Activated B cell treated with CpG ODN at 0.5 μM for 24 hours (primary cell): ENCODE measurements at regions not wholly inside any gene's neighbourhood (a gene's known extent, or its start where the extent isn't known, plus 50 kb on each side); places are given as distances from the start of the nearest gene placed in this dataset.
"Not testable (repeated sequence)": the region's sequence is repeated elsewhere in the genome, so short reads cannot be mapped to it uniquely, and the experiment has no call there.

Experiments used
- ATAC-seq: fragments of 200-7000 bp; cut with Tn5 transposase; one replicate; pipeline ENCODE4 v1.10.0; 2021; ENCODE audit warnings: low read depth, mild to moderate bottlenecking, moderate library complexity
- CTCF ChIA-PET: fragments of 350-600 bp; sonication (Branson Sonifier 250); formaldehyde crosslinking; loops from one replicate; lab custom pipeline; 2021; ENCODE audit warnings: antibody characterized with exemption; lab: Charles Lee
- POLR2A ChIA-PET: fragments of 350-600 bp; sonication (Branson Sonifier 250); formaldehyde crosslinking; loops from one replicate; lab custom pipeline; 2021; ENCODE audit warnings: antibody characterized with exemption; lab: Charles Lee
- DNase-seq: peaks from one replicate; pipeline ENCODE4 v3.0.0; 2022
- H3K27ac Mint-ChIP-seq: one replicate; pipeline ENCODE4 v1.8.0; 2020; ENCODE audit warnings: mixed read lengths
- H3K27me3 Mint-ChIP-seq: one replicate; pipeline ENCODE4 v1.8.0; 2021; ENCODE audit warnings: mixed read lengths
- H3K36me3 Mint-ChIP-seq: one replicate; pipeline ENCODE4 v1.8.0; 2021; ENCODE audit warnings: low read depth, mixed read lengths
- H3K4me1 Mint-ChIP-seq: one replicate; pipeline ENCODE4 v1.8.0; 2021; ENCODE audit warnings: mixed read lengths
- H3K4me3 Mint-ChIP-seq: one replicate; pipeline ENCODE4 v1.8.0; 2020; ENCODE audit warnings: mild to moderate bottlenecking, mixed read lengths
- H3K9me3 Mint-ChIP-seq: one replicate; pipeline ENCODE4 v1.8.0; 2020; ENCODE audit warnings: mixed read lengths
- intact Hi-C: fragments of 100-400 bp; cut with micrococcal nuclease; formaldehyde crosslinking; loops from one replicate; pipeline ENCODE4 v1.15.1; 2024
- TF ChIP-seq, protein P1 (sequence below): fragments of 200-600 bp; IDR thresholded peaks from one replicate; pipeline ENCODE4 v1.8.0; 2022; ENCODE audit warnings: antibody characterized with exemption, mild to moderate bottlenecking

DNA sequence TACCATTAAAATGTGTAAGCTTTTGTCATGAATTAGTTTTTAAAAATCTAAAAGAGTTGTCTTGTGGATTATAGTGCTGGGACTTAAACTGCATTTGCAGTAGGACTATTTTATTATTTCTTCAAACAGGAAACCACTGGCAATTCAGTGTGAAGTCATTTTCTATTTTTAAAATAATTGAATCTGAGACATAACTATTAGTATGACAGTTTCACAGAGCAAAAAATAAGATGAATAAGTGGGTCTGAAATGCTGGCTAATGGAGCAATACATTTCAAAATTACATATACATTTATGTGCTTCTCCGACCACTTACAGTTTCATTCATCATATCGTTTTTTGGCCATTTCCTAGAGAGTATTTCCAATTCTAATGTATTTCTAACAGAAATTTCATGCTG lies 75.3 kb upstream of the RAPGEF2 start:
- Mint-ChIP-seq H3K4me3 (no peak overlapping the region), H3K36me3 (no peaks in the 10 kb centered on the region), H3K4me1 (no peaks in the 10 kb centered on the region), H3K9me3 (no peaks in the 10 kb centered on the region), H3K27ac (no peak overlapping the region), H3K27me3 (peaks cover 13% of the 10 kb centered on the region)
- intact Hi-C loops, result no loop called here
- POLR2A ChIA-PET, result no interaction called here
- no peak for DNase-seq
- ATAC-seq, result no peak
- TF ChIP-seq, protein P1, sequence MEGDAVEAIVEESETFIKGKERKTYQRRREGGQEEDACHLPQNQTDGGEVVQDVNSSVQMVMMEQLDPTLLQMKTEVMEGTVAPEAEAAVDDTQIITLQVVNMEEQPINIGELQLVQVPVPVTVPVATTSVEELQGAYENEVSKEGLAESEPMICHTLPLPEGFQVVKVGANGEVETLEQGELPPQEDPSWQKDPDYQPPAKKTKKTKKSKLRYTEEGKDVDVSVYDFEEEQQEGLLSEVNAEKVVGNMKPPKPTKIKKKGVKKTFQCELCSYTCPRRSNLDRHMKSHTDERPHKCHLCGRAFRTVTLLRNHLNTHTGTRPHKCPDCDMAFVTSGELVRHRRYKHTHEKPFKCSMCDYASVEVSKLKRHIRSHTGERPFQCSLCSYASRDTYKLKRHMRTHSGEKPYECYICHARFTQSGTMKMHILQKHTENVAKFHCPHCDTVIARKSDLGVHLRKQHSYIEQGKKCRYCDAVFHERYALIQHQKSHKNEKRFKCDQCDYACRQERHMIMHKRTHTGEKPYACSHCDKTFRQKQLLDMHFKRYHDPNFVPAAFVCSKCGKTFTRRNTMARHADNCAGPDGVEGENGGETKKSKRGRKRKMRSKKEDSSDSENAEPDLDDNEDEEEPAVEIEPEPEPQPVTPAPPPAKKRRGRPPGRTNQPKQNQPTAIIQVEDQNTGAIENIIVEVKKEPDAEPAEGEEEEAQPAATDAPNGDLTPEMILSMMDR, result no peak
- CTCF ChIA-PET, result no interaction called here

DNA sequence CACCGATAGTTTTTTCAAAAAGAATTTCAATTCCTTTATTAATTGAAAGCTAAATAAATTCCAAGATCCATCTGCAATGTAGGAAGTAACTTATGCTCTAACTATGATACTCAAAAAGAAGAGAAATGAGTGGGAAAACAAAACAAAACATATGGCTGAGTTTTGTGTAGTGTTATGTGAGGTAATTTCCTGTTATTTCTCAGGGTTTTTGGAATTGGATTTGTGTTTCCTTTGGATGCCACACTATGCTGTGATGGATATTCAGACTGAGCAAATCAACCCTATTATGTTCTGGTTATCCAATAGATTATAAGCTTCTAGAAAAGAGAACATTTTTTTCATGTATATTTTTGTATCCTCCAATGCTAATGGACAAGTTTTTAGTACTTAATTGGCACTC lies 73.4 kb upstream of the RAPGEF2 start:
- intact Hi-C loops, result no loop called here
- H3K27ac Mint-ChIP-seq, result no peak overlapping the region
- H3K9me3 Mint-ChIP-seq, result no peaks in the 10 kb centered on the region
- TF ChIP-seq, protein P1, result no peak
- no peak for ATAC-seq
- no peaks in the 10 kb centered on the region for H3K4me1 Mint-ChIP-seq
- no peak for DNase-seq
- POLR2A ChIA-PET, result no interaction called here
- H3K36me3 Mint-ChIP-seq, result no peaks in the 10 kb centered on the region
- CTCF ChIA-PET, result no interaction called here
- no peak overlapping the region for H3K4me3 Mint-ChIP-seq
- H3K27me3 Mint-ChIP-seq, result peaks cover 12% of the 10 kb centered on the region

DNA sequence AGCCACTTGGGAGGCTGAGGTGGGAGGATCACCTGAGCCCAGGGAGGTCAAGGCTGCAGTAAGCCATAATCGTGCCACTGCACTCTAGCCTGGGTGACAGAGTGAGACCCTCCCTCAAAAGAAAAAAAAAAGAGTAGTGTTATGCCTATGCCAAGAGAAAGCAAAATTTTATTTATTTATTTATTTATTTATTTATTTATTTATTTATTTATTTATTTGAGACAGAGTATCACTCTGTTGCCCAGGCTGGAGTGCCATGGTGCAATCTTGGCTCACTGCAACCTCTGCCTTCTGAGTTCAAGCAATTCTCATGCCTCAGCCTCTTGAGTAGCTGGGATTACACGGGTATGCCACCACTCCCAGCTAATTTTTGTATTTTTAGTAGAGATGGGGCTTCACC lies 72.6 kb upstream of the RAPGEF2 start:
- DNase-seq, POLR2A ChIA-PET, intact Hi-C loops, H3K36me3 Mint-ChIP-seq, H3K4me1 Mint-ChIP-seq, H3K9me3 Mint-ChIP-seq, CTCF ChIA-PET, ATAC-seq, H3K27ac Mint-ChIP-seq, H3K4me3 Mint-ChIP-seq: not testable (repeated sequence)
- H3K27me3 Mint-ChIP-seq, result peaks cover 14% of the 10 kb centered on the region

DNA sequence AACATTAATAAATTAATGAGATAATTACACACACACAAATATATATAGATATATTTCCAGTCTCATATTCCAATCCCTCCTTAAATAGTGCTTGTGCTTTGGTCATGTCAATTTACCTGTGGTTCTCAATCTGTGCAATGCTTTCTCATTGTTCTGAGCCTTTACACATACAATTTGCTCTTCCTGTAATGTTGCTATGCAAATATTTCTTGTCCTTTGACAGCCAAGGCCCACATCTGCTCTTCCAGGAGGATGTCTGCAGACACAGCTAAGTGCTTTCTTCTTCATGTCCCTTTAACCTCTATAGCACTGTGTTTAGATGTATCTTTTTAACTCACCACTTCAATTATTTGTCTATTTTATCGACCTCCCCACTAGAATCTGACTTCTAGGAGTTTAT lies 67.3 kb upstream of the RAPGEF2 start:
- no peaks in the 10 kb centered on the region for H3K9me3 Mint-ChIP-seq
- no peaks in the 10 kb centered on the region for H3K4me1 Mint-ChIP-seq
- TF ChIP-seq, protein P1, result no peak
- intact Hi-C loops, result no loop called here
- no peaks in the 10 kb centered on the region for H3K36me3 Mint-ChIP-seq
- H3K4me3 Mint-ChIP-seq, result no peak overlapping the region
- ATAC-seq (no peak), DNase-seq (no peak)
- no peak overlapping the region for H3K27ac Mint-ChIP-seq
- H3K27me3 Mint-ChIP-seq, result peaks cover 29% of the 10 kb centered on the region
- ChIA-PET POLR2A (no interaction called here), CTCF (no interaction called here)

DNA sequence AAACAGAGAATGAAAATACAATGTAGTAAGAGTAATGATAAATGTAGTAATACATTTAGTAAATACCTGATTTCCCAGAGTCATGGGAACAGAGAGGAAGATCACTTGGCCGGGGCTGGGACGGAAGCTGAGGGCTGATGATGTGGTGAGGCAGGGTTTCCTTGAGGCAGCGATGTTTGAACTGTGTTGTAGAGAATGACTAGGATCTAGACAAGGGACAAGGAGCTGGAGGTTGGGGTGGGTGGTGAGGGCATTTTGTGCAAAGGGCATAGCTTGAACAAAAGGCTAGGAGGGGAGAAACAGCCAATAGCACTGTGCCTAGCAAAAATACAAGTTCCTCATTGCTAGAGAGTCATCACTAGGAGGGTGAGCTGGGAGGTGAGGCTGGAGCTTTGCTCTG lies 64.3 kb upstream of the RAPGEF2 start:
- DNase-seq (no peak), ATAC-seq (no peak)
- TF ChIP-seq, protein P1, result no peak
- intact Hi-C loops, result no loop called here
- no peaks in the 10 kb centered on the region for H3K9me3 Mint-ChIP-seq
- no peak overlapping the region for H3K27ac Mint-ChIP-seq
- no peaks in the 10 kb centered on the region for H3K4me1 Mint-ChIP-seq
- no peaks in the 10 kb centered on the region for H3K36me3 Mint-ChIP-seq
- ChIA-PET POLR2A (no interaction called here), CTCF (no interaction called here)
- H3K27me3 Mint-ChIP-seq, result peaks cover 44% of the 10 kb centered on the region
- no peak overlapping the region for H3K4me3 Mint-ChIP-seq
